ENCODE measurements at regions not wholly inside any gene's neighbourhood (a gene's known extent, or its start where the extent isn't known, plus 50 kb on each side); places are given as distances from the start of the nearest gene placed in this dataset.
"Not testable (repeated sequence)": the region's sequence is repeated elsewhere in the genome, so short reads cannot be mapped to it uniquely, and the experiment has no call there.

DNA sequence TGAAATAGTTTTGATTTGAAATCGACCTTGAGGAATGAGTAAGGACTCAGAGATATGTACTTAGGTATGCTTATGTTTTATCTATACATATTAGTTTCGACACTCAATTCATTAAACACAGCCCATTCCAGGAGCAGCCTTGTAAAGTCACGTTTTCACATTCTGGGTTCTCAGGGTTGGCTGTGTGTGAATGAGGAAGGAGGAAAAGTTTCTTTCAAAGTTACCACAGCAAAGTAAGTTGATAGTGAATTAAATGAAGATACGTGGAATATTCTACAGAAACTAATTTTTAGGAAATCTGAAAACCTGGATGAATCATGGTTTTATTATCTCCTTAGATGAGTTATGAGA lies 133.5 kb downstream of the C3orf38 start:
- DNase-seq (ENCODE audit: low spot score) (no peak), FAIRE-seq (no peak)

DNA sequence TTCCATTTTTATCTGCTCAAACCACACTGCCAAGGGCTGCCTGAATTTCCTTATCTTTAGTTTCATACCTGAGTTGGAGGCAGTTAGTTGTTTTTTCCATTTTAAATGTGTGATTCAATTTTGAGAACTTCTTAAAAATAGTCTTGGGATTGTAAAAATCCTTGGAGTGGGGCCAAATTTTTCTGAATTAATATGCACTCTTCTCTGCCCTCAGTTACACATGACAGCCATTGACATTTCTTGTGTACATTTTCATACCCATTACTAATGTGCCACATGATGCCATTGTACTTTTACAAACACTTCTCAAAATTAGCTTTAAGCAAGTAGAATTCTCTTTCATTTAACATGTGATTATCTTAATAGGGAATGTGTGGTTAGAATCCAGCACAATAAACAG lies 141.7 kb downstream of the C3orf38 start:
- DNase-seq (ENCODE audit: low spot score) (no peak), FAIRE-seq (no peak)

DNA sequence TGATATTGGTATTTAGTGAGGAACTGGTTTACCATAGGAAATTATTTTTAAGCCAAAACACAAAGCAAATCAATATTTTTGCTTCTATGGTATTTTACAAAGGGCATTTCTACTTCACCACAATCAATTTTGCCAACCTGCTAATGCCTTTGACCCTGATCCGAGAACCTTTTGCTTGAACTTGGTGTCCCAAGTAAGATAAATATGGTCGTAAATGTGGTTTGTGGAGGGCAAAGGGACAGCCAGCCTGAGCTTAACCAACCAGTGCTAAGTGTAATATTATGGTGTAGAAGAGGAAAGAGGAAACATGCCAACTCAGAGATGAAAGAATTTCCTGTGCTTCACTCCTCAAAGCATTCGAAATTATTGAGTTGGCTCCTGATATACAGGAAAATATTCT lies 148.4 kb downstream of the C3orf38 start:
- DNase-seq (ENCODE audit: low spot score): no peak
- no peak for FAIRE-seq

DNA sequence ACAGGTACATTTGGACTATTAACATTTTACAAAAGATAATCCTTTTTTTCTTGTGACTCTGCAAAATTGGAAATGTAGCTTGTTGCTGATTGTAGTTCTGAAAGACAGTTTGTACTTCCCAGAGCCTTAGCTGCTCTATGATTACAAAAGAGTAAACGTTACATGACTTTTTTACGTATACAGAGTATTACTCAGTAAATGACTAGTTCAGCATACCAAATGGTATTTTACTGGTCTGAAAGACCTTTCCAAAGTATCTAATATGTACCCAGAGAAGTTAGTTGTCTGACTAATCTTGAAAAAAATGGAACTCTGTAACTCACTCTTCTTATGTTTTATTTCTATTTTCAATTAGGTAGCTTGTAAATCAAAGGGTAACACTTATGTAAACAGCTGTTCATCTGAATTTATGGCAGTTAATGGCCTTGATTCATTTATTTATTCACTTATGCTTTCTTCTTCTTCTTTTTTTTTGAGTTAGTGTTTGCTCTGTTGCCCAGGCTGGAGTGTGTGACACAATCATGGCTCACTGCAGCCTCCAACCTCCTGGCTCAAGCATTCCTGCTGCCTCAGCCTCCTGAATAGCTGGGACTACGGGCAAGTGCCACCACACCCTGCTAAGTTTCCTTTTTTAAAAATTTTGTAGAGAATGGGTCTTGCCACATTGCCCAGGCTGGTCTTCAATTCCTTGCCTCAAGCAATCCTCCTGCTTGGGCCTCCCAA lies 151.7 kb downstream of the C3orf38 start:
- no peak for DNase-seq (ENCODE audit: low spot score)
- FAIRE-seq: no peak

DNA sequence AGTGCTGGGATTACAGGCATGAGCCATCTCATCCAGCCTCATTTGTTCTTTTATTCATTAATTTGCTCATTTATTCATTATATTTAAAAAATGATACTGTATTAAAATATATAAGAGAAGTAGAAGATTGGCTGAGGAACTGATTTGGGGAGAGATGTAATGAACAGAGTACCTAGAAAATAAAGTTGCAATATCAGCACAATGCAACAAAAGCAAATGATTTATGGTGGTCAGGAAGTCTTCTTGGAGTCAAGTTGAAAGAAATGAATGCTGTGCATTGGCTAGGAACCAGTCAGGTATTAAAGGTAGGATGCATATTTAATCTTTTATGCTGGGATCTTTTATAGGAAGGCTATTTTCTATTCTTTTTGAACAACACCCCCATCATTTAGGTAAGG lies 152.2 kb downstream of the C3orf38 start:
- FAIRE-seq (no peak), DNase-seq (ENCODE audit: low spot score) (no peak)

DNA sequence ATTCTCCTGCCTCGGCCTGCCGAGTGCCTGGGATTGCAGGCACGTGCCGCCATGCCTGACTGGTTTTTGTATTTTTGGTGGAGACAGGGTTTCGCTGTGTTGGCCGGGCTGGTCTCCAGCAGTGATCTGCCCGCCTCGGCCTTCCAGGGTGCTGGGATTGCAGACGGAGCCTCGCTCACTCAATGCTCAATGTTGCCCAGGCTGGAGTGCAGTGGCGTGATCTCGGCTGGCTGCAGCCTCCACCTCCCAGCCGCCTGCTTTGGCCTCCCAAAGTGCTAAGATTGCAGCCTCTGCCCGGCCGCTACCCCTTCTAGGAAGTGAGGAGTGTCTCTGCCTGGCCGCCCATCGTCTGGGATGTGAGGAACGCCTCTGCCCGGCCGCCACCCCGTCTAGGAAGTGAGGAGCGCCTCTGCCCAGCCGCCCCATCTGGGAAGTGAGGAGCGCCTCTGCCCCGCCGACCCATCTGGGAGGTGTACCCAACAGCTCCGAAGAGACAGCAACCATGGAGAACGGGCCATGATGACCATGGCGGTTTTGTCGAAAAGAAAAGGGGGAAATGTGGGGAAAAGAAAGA lies 153.7 kb downstream of the C3orf38 start:
- not testable (repeated sequence) for DNase-seq (ENCODE audit: low spot score); FAIRE-seq

DNA sequence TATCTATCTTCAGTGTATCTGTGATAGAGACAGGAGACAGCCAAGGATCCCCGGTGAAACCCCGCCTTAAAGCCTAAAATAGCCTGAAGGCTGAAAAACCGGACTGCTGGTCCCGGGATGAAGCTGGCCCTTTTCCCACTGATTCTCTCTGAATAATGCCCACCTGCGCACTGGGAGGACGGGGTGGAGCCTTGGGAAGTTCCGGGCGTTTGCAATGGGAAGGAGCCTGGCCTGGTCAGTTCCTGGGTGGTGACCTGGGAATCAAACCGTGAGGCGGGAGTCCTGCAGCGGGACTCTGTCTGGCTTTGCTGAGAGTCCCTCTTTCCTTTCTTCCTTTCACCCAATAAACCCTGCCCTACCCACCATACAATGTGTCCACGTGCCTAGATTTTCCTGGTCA lies 157.9 kb downstream of the C3orf38 start:
- DNase-seq (ENCODE audit: low spot score) (no peak), FAIRE-seq (no peak)

DNA sequence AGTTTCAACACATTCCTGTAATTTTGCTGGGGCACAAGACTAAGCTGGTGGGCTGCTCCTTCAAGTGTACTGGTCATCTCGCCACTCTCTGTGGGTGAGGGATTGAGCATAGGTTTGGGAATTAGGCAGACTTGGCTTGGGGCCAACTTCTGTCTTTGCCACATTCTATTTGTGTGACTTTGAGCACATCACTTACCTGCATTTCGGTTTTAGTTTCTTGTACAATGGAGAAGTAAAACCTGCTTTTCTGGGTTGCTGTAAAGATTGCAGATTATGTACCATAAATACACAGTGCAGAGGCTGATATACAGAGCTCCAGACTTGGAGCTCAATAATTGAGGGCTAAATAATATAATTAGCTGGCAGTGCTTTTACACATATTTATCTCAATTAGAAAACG lies 162.1 kb downstream of the C3orf38 start:
- FAIRE-seq: no peak

DNA sequence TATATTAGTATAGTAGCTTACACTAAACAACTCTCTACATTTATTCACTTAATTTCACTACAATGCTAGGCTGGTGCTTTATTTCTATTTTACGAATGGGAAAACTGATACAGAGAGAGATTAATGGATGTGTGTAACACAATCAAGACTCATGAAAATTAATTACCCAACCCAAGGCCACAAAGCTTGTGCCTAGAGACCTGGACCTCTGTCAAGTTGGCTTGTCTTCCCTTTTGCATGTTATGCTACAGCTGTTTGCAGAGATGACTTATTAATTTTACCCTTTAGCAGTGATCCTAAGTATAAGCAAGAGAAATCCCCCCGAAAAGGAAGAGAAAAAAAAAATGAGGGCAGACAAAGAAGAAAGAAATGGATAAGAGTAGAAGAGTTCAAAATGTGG lies 162.5 kb downstream of the C3orf38 start:
- no peak for DNase-seq (ENCODE audit: low spot score)

More for the DNA sequence above, 162.1 kb downstream of the C3orf38 start:
- no peak for DNase-seq (ENCODE audit: low spot score)

DNA sequence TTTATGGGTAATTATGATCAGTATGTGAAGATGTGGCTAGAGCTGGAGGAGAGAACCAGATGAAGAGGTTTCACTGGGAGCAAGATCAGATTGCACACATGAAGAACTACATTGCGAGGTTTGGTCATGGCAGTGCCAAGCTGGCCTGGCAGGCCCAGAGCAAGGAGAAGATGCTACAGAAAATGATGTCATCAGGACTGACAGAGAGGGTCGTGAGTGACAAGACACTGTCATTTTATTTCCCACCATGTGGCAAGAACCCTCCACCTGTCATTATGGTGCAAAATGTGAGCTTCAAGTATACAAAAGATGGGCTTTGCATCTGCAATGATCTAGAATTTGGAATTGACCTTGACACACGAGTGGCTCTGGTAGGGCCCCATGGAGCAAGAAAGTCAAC lies 168.3 kb downstream of the C3orf38 start:
- DNase-seq (ENCODE audit: low spot score) (no peak), FAIRE-seq (no peak)

More for the DNA sequence above, 162.5 kb downstream of the C3orf38 start:
- no peak for FAIRE-seq

DNA sequence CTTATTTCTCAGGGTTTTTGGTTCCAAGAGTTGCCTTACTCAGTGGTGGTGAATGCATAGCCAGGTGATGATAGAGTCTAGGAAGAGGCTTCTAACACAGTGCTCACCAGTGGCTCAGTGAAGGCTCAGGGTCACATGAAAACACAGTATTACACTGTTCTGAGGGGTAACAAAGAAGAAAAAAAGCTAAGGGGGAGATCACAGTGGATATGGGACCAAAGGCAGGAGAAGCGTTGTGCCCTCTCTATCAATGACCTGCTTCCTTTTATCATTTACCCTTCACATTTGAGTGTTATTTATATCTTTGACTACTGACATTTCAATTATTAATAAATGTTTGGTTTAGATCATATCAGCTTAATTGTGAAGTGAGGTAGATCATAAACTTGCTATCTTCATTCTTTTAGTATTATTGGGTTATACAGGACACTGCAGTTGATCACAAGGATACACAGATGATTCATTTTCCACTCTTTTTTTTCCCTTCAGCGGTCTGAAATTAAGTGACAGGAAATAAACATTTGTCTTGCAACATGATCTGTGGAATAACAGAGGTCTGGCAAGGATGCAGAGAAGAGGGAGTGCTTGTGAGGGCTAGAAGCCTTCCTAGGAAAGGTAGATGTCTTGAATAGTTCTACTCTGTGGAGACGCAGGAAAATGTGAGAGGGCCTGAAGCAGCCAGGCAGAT lies 171.7 kb downstream of the C3orf38 start:
- DNase-seq (ENCODE audit: low spot score): no peak

DNA sequence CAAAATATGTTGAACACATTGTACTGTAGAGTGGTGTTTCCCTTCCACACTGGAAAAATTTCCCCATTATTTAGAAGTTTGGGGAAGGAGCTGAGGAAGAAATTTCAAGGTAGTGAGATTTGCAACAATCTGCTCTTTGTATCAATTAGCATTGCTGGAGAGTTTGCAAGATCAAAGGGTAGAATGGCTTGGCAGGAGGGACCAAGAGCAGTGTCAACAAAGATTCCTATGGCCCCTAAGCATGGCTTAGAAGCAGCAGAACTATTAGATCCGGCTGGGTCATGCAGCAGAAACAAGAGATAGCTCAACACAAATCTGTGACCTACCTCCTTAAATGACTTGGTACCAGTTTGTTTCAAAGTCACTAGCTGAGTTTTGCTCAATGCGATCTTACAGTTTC lies 175.0 kb downstream of the C3orf38 start:
- FAIRE-seq (no peak), DNase-seq (ENCODE audit: low spot score) (no peak)

More for the DNA sequence above, 171.7 kb downstream of the C3orf38 start:
- no peak for FAIRE-seq

DNA sequence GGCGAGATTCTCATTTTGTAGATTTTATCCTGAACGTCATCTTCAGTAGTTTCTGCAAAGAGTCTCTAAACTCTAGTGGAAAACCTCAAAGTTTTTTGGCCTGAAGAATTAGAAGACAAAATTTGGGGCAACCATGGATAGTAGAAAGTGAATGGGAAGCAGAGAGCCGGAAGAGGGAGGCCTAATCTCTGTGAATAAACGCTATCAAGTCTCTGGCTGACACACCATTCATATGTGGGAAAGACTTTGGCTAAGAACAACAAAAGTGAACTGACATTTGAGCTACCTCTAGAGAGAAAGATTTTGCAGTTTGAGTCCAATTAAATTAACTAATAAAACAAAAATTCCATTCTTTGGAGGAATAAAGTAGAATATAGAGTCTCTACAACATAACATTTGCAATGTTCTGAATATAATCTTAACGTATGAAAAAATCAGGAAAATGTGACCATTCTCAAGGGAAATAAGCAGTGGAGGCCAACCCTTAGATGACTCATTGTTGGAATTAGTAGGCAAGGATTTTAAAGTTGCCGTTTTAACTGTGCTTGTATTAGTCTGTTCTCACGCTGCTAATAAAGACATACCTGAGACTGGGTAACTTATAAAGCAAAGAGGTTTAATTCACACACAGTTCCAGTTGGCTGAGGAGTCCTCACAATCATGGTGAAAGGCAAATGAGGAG lies 184.6 kb downstream of the C3orf38 start:
- FAIRE-seq: no peak
- no peak for DNase-seq (ENCODE audit: low spot score)

DNA sequence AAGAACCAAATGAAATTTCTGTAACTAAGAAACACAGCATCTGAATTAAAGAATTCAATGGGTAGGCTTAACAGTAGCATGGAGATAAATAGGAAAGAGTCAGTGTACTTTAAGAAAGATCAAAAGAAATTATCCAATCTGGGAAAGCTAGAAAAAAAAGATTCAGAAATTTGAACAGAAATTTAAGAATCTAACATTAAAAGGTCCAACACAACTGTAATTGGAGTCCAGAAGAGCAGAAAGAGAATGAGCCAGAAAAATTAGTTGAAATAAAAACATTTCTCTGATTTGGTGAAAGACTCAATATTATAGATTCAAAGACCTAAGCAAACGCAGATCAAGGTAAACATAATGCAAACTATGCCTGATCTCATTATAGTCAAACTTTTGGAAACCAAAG lies 187.1 kb downstream of the C3orf38 start:
- no peak for DNase-seq (ENCODE audit: low spot score)
- FAIRE-seq: no peak

DNA sequence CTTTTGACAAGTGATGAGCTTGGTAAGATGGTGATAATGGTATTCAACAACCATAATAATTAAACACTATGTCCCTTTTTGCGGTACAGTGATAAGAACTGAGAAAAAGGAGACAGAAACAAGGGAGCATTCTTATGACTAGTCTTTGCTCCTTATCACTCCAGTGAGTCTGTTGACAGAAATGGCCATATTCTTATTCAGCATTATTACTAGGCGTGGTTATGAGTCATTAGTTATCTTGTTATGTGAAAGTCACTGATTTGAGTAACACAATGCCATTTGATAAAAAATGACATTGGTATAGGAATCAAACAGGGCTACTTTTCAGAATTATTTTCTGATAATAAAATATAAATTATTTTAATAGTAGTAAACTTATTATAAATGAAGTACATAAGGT lies 193.5 kb downstream of the C3orf38 start:
- DNase-seq (ENCODE audit: low spot score) (no peak), FAIRE-seq (no peak)

DNA sequence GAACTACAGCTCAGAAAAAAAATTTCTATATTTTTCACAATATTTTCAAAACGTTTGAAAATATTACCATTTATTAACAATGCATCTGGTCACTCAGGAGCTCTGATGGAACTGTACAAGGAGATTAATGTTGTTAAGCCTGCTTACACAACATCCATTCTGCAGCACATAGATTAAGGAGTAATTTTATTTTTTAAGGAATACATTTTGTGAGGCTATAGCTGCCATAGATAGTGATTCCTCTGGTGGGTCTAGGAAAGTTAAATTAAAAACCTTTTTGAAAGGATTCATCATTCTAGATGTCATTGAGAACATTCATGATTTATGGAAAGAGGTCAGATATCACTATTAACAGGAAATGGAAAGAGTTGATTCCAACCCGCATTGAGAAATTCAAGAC lies 196.9 kb downstream of the C3orf38 start:
- no peak for DNase-seq (ENCODE audit: low spot score)
- no peak for FAIRE-seq

DNA sequence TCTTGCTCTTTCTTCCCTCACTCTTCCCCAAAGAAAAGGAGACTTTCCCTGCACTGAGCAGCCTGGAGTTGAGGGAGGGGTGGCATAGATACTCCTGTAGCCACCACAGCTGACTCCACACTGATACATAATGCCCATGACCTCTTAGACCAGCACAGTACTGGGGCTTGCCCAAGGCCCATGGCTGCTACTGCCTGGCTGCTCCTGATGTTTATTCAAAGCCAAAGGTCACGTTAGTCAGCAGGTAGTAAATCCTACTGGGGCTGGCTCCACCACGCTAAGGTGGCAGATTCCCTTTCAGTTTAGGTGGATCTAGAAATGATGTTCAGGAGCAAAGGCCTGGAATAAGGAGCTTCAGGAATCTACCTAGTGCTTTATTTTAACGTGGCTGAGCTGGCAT lies 212.7 kb downstream of the C3orf38 start:
- DNase-seq (ENCODE audit: low spot score) (no peak), FAIRE-seq (no peak)

DNA sequence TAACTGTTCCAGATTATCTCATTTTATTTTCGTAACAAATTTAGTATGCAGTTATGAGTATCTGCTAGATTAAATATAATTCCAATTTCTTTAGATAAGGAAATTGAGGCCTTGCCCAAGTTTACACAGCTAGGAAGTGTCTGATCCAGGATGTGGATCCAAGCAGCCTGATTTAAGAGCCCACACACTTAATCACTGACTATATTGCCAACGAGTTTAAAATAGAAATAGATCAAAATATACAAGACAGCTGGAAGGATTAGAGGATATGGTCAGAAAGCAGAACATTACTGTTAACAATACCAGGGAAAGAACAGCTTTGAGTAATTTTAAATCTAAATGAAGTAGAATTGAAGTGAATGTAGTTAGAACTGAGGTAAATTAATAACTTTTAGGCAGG lies 215.2 kb downstream of the C3orf38 start:
- no peak for DNase-seq (ENCODE audit: low spot score)
- no peak for FAIRE-seq

DNA sequence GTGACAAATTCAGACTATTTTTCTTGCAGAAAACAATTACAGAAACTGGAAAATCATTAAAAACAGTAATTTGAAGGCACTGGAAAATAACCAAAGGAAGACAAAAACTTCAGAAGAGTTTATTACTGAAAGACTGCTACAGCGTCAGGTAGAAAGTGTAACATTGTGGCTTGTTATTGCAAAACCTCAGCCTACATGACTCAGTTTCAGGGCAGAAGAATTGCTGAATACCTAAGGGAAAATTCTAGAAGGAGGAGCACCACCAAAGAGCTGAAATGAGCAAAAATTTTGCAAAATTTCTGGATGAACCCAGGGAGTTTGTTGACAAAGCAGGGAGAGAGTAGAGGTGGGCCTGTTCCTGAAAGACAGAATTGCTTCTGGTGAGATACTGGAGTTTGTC lies 219.6 kb downstream of the C3orf38 start:
- no peak for FAIRE-seq
- no peak for DNase-seq (ENCODE audit: low spot score)

DNA sequence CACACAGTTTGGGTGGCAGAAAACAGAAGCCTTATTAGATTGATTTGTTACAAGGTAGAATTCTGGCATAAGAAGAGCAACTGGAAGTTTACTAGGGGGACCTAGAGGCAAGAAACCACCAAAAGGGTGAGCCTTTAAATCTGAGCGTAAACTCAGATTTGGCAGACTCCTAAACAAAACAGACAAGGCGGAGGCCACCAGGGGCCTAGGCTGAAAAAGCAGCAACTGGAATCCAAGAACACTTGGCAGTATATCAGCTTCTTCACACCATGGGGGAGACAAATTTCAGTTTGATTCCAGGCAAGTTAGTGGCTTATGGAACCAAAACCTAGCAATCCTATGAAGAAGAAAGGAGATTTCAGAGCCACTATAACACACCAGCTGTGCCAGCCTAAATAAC lies 220.0 kb downstream of the C3orf38 start:
- no peak for FAIRE-seq
- DNase-seq (ENCODE audit: low spot score): no peak

DNA sequence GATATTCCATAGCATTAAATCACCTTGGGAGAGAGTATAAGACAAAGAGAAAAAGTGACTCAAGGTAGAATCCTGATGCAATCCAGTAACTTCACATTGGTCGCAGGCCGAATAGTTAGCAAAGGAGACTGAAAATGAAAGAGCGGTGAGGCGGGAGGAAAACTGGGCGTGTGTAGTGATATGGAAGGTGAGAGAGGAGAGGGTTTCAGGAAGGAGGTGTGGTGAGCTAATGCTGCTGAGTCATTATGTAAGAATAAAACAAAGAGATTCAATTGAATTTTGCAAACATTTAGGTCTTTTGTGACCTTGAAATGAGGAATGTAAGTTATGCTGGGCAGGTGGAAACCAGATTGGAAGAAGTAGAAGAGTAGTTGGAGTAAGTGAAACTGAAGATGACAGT lies 235.3 kb downstream of the C3orf38 start:
- FAIRE-seq (no peak), DNase-seq (ENCODE audit: low spot score) (no peak)

DNA sequence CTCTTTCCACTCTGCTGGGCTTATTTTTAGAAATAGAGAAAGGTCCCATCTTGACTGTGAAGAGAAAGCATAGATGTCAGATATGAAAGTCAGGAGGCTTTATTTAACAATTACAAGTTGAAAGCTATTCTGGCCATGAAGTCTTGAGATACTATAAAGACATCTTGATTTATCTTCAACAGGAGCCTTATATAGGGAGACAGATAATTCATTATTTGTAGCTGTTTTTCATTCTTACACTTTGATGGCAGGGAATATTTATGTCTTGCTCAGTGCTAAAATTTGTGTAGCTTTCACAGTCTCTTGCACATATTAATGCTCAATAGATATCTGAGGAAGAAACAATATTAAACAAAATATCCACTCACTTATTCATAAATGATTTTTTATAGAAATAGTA lies 248.8 kb downstream of the C3orf38 start:
- FAIRE-seq (no peak), DNase-seq (ENCODE audit: low spot score) (no peak)

Measured in RCC 7860 (cell line).